Epithelial cell of proximal tubule (primary cell): ENCODE measurements at regions not wholly inside any gene's neighbourhood (a gene's known extent, or its start where the extent isn't known, plus 50 kb on each side); places are given as distances from the start of the nearest gene placed in this dataset.

ENCODE experiments used
- DNase-seq: peaks from one replicate; pipeline ENCODE4 v3.0.0-alpha.2; 2011; ENCODE audit warnings: low read depth
- H3K4me3 ChIP-seq: 2 replicates; pipeline ENCODE4 v1.5.1; 2011; ENCODE audit warnings: low read depth, mild to moderate bottlenecking, low read length
- CTCF ChIP-seq: conservative IDR thresholded peaks from 2 replicates; pipeline ENCODE4 v1.5.1; 2012; ENCODE audit warnings: low read depth, mild to moderate bottlenecking, low read length

GRCh38 chr22:48694296-48694883, 1133.3 kb downstream of the BRD1 start:
- TF ChIP-seq CTCF: no peak
- no peak for DNase-seq
- no peak overlapping the region for H3K4me3 ChIP-seq

- no peak overlapping the region for H3K4me3 ChIP-seq
- DNase-seq: no peak
- TF ChIP-seq CTCF: no peak
Observed at GRCh38 chr22:48693377-48694135, 1134.1 kb downstream of the BRD1 start.

- no peak overlapping the region for H3K4me3 ChIP-seq
- no peak for TF ChIP-seq CTCF
- no peak for DNase-seq
Observed at GRCh38 chr22:48692734-48693376, 1134.8 kb downstream of the BRD1 start.

GRCh38 chr22:48691431-48691851, 1136.2 kb downstream of the BRD1 start:
- DNase-seq: no peak
- TF ChIP-seq CTCF: no peak
- no peak overlapping the region for H3K4me3 ChIP-seq

- H3K4me3 ChIP-seq: no peak overlapping the region
- no peak for DNase-seq
- TF ChIP-seq CTCF: no peak
Observed at GRCh38 chr22:48690583-48691317, 1136.9 kb downstream of the BRD1 start.

- no peak overlapping the region for H3K4me3 ChIP-seq
- no peak for TF ChIP-seq CTCF
- no peak for DNase-seq
Observed at GRCh38 chr22:48689206-48689605, 1138.5 kb downstream of the BRD1 start.
